ENCODE measurements at regions not wholly inside any gene's neighbourhood (a gene's known extent, or its start where the extent isn't known, plus 50 kb on each side); places are given as distances from the start of the nearest gene placed in this dataset.
"Not testable (repeated sequence)": the region's sequence is repeated elsewhere in the genome, so short reads cannot be mapped to it uniquely, and the experiment has no call there.

- TF ChIP-seq, protein P1, sequence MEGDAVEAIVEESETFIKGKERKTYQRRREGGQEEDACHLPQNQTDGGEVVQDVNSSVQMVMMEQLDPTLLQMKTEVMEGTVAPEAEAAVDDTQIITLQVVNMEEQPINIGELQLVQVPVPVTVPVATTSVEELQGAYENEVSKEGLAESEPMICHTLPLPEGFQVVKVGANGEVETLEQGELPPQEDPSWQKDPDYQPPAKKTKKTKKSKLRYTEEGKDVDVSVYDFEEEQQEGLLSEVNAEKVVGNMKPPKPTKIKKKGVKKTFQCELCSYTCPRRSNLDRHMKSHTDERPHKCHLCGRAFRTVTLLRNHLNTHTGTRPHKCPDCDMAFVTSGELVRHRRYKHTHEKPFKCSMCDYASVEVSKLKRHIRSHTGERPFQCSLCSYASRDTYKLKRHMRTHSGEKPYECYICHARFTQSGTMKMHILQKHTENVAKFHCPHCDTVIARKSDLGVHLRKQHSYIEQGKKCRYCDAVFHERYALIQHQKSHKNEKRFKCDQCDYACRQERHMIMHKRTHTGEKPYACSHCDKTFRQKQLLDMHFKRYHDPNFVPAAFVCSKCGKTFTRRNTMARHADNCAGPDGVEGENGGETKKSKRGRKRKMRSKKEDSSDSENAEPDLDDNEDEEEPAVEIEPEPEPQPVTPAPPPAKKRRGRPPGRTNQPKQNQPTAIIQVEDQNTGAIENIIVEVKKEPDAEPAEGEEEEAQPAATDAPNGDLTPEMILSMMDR (IDR thresholded peaks at IDR 0.05): not testable (repeated sequence)
- not testable (repeated sequence) for TF ChIP-seq POLR2A (IDR thresholded peaks at IDR 0.05)
These were observed 65.2 kb upstream of the EEF2KMT start for GRCh38 chr16:5162801-5163200.

All from uterus (tissue), 2 donors.